ENCODE measurements at regions not wholly inside any gene's neighbourhood (a gene's known extent, or its start where the extent isn't known, plus 50 kb on each side); places are given as distances from the start of the nearest gene placed in this dataset.
"Not testable (repeated sequence)": the region's sequence is repeated elsewhere in the genome, so short reads cannot be mapped to it uniquely, and the experiment has no call there.

GRCh38 chr16:29143739-29144668, 159.2 kb downstream of the LAT start:
- not testable (repeated sequence) for DNase-seq

- not testable (repeated sequence) for DNase-seq
These were observed 157.7 kb downstream of the LAT start for GRCh38 chr16:29142506-29142905.

- DNase-seq: no peak
These were observed 156.9 kb downstream of the LAT start for GRCh38 chr16:29141586-29142324.

- not testable (repeated sequence) for DNase-seq
These were observed 156.3 kb downstream of the LAT start for GRCh38 chr16:29141121-29141520.

GRCh38 chr16:29139901-29140855, 155.3 kb downstream of the LAT start:
- not testable (repeated sequence) for DNase-seq

- peak; percentile 61 for DNase-seq
These were observed 154.5 kb downstream of the LAT start for GRCh38 chr16:29139261-29139802.

- not testable (repeated sequence) for DNase-seq
These were observed 153.8 kb downstream of the LAT start for GRCh38 chr16:29138698-29139097.

GRCh38 chr16:29137894-29138662, 153.2 kb downstream of the LAT start:
- DNase-seq: not testable (repeated sequence)

GRCh38 chr16:29137461-29137860, 152.6 kb downstream of the LAT start:
- not testable (repeated sequence) for DNase-seq

GRCh38 chr16:29136916-29137315, 152.1 kb downstream of the LAT start:
- not testable (repeated sequence) for DNase-seq

GRCh38 chr16:29136046-29136696, 151.3 kb downstream of the LAT start:
- not testable (repeated sequence) for DNase-seq

- DNase-seq: not testable (repeated sequence)
These were observed 150.2 kb downstream of the LAT start for GRCh38 chr16:29135098-29135497.

GRCh38 chr16:29133681-29134430, 149.0 kb downstream of the LAT start:
- DNase-seq: not testable (repeated sequence)

GRCh38 chr16:29132869-29133268, 148.0 kb downstream of the LAT start:
- not testable (repeated sequence) for DNase-seq

- DNase-seq: not testable (repeated sequence)
These were observed 147.6 kb downstream of the LAT start for GRCh38 chr16:29132444-29132843.

- DNase-seq: not testable (repeated sequence)
These were observed 146.3 kb downstream of the LAT start for GRCh38 chr16:29130901-29131851.

GRCh38 chr16:29130131-29130711, 145.4 kb downstream of the LAT start:
- not testable (repeated sequence) for DNase-seq

Data from right kidney (tissue), 1 donor.